HG02610 (cell line): ENCODE measurements at regions not wholly inside any gene's neighbourhood (a gene's known extent, or its start where the extent isn't known, plus 50 kb on each side); places are given as distances from the start of the nearest gene placed in this dataset.

Experiments
- ATAC-seq: cut with Tn5 transposase; IDR thresholded peaks from one replicate; pipeline ENCODE4 v1.9.1; 2021; ENCODE audit warnings: mild to moderate bottlenecking, moderate library complexity; ENCODE audit not compliant: unreplicated experiment

GRCh38 chr14:85235868-85236267 is 294.1 kb upstream of the FLRT2 start:
- ATAC-seq, result no peak

GRCh38 chr14:85236296-85236695 is 293.6 kb upstream of the FLRT2 start:
- ATAC-seq, result no peak

- no peak for ATAC-seq
Measured at GRCh38 chr14:85239791-85240190, 290.2 kb upstream of the FLRT2 start.

GRCh38 chr14:85241022-85241855 is 288.7 kb upstream of the FLRT2 start:
- no peak for ATAC-seq

- no peak for ATAC-seq
Measured at GRCh38 chr14:85242666-85243065, 287.3 kb upstream of the FLRT2 start.

- no peak for ATAC-seq
Measured at GRCh38 chr14:85243321-85243720, 286.6 kb upstream of the FLRT2 start.

DNA sequence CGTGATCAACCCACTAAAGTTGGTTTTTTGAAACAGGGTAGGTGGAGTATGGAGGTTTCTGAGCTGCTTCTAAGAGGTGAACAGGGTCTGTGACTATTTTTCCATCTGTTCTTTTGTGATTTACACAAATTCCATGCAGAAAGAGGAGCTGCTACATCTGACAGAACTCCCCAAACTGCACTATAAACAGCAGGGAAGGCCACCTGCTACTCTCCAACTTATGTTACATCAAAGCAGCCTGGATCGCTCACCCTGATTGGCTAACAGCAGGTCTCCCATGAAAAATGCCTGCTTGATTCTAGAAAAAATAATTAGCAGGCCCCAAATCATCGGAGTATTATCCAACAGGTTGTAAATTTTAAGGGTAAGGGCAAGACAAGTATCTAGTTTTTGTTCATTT is 282.9 kb upstream of the FLRT2 start:
- no peak for ATAC-seq

DNA sequence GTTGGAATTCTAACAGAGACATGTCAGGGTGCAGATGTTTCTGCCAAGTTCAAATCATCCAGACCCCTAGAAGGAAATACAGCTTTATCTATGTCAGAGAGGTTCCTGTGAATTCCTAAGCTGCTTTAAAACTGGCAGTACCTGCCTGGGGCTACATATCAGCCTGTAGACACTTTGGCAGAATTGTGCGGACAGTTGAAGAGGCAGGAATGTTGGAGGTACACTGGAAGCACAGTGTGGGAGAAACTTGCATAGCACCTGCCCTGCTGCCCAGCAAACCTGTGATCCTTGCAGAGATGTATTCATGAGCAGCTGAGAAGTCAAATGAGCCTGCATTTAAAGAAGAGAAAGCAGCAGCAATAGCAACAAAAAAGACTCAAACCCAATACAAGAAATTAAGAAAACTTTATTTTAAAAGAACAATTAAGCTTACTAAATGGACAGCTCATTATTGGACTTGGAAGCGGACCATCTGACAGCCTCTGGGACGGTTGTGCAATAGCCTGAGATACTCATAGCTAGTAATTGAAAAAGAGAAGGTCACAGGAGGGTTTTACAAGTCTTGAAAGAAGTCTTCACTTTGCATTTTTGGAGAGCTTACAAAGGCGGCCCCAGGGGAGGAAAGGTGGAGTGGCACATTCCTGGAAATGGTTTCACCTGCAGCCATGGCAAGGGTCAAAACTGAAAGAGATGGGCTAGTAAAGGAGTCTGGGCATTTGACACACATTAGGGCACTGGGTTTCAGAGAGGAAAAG is 280.9 kb upstream of the FLRT2 start:
- no peak for ATAC-seq

DNA sequence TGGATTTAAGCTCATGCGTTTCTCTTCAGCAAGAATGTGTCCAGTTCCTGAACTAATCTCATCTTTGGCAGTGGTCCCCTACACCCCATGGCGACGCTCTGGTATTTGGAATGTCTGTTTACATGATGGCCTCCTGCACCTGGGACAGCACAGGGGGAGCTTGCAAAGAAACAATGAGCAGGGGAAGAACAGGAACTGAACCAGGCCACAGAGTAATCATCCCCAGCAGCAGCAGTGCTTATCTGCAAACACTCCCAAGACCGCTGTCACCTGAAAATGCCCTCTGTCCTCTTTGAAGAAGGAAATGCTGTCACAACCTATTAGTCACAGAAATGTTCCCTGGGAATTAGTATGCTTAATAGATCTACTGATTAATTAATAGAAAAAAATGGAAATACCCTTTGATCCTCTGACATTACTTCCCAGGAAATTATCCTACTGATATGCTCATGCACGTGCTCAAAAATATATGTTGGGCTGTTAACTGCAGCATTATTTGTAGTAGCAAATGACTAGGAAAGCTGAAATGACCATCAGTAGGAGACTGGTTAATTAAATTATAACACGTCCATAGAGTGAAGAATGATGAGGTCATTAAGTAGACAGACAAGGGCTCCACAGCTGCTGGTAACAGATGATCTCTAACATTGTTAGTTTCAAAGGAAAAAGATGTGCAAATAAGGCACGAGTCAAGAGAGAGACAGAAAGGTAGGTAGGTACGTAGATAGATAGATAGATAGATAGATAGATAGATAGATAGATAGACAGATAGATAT is 279.3 kb upstream of the FLRT2 start:
- no peak for ATAC-seq

DNA sequence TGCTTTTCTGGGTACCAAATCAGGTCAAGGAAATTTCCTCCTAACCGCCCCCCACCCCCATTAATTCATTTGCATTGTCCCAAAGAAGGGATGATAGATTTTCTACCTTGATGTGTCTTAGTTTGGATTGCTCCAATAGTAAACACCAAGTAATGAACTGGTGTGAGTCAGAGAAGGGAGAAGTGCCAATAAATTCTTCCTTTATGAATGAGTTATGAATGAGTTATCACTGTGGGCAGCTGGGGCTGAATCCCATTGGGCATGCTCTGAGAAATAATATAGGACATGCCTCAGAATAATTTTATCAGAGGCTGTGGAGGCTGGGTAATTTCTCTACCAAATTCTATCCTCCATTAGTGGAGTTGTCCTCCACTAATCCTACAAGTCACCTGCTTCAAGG is 277.9 kb upstream of the FLRT2 start:
- no peak for ATAC-seq

DNA sequence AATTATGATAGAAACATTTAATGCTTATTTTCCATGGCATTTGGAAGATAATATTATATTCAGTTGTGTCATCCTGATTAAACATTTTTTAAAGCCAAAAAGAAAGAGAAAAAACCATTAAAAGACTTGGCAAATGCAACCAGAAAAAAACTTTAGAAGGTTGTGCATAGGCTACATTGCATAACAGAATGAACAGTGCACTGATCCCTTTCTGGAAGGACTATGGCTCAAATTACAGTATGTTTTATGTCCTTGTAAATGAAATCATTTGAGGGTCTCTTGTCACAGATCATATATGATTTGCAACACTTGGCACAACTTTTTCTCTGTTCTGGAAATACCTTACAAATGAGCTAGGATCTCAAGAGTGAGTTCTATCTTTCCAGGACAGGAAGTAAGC is 275.2 kb upstream of the FLRT2 start:
- ATAC-seq, result no peak

GRCh38 chr14:85257287-85257686 is 272.7 kb upstream of the FLRT2 start:
- ATAC-seq, result no peak

DNA sequence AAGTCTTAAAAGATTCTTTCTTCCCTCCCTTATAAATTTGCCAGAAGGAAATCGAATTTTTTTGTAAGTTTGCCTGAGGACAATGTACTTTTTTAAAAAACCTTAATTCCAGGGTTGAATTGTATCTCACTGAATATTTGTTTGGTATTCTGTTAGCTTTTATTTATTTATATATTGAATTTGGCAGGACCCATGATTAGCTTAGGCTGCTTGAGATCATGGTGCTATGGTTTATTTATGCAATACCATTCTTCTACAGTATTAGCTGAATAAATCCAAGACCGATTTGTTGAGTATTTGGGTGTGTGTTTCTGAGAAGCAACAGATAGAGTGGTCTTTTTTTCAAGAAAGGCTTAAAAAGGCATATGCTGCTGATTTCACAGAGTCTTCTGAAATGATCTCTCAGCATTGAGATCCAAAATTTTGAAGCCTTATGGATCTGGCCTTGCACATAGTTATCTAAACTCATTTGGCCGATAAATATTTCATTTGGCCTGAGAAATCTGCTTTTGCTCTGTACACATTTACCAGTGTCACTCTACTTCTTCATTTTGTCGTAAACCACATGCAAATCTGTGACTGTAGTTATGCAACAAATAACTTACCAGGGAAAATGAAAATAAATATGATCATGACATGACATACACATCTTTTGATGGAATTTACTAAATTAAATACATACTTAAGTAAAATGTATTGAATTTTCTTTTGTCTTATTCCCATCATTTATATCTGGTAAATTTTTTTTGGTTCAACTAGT is 265.8 kb upstream of the FLRT2 start:
- no peak for ATAC-seq

- ATAC-seq, result no peak
Measured at GRCh38 chr14:85273099-85273677, 256.8 kb upstream of the FLRT2 start.

GRCh38 chr14:85273952-85274351 is 256.0 kb upstream of the FLRT2 start:
- no peak for ATAC-seq

DNA sequence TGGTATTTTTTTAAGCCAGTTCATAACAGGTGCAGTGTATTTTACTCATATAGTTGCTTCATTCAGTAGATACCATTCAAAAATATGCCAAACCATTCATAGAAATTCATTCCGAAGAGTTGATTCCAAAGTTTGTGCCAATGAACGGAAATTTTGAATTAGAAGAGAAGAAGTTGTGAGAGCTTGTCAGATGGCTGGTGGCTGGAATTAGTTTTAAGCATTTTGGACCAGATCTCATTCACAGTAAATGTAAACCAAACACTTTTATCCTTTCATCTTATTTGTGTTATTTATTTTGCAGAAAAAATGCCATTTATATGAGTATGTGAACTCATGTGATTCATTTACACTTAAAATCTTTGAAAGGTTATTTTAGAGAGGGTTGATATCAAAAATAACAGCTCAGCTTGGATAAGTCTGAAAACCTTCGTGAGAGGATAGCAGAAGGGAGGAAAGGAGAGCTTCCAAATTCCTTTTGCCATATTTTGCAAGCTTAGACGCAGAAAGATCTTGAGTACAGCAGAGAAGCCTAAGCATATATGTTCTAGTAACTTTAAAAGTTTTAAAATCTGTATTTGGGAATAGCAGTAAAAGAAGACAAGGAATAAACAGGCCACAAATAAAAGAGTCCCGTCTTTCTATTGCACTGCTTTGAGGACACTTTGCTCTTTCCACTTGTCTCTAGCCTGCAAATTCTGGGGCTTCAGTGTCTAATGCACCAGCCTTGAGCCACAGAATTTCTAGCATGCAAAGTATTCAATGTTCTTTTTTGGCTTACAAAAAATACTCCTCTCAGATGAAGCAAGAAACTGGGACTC is 253.6 kb upstream of the FLRT2 start:
- ATAC-seq, result no peak

GRCh38 chr14:85276979-85277228 is 253.0 kb upstream of the FLRT2 start:
- ATAC-seq, result no peak

DNA sequence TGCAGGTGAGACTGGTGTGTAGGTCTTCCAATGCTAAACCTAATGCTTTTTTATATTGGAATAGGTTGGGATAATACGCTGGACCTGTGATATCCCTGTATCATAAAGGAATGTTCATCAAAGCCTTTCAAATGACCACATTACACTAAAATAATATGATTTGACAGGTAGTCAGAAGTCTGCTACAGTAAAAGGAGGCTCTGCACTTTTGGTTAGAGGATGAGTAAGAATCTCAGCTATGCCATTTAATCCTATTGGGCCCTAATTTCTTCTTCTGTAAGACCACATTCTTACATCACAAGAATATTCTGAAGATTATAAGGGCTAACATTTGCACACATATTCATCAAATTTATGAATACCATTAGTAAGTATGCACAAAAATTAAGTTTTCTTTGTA is 250.5 kb upstream of the FLRT2 start:
- ATAC-seq, result no peak

DNA sequence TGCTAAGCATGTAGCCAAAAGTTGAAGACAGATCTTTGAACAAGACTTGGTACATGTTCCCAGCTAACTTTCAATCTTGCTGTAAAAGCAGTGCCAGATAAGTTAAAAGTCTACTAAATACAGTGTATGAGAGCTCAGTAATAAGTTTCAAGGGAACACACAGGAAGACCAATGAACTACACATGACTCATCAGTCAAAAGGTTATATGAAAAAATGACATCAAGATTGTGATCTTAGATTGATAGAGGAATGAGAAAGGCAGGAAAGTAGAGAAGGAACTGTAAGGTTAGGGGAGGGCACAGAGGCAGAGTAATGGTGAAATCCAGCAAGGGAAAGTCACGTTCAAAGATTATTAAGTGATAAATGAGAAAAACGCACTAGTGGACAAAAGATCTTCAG is 249.9 kb upstream of the FLRT2 start:
- ATAC-seq, result no peak

DNA sequence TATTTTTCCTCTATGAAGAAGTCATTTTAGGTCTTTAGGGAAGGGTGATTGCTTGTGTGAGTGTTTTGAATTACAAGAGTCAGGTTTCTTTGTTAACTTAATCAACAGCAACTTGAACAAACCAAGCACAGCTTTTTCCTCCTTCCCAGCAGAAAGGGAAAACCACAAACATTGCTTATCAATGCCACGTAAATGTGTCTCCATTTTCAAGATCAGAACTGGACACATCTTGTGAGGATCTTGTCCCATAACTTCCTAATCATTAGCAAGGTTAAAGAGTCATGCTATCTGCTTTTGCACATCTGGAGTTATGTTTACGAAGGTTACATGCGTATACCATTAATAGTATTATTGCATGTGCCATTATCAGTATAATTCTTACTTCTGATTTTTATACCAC is 248.0 kb upstream of the FLRT2 start:
- ATAC-seq, result no peak
